NCI-H748 (cell line): ENCODE measurements at regions not wholly inside any gene's neighbourhood (a gene's known extent, or its start where the extent isn't known, plus 50 kb on each side); places are given as distances from the start of the nearest gene placed in this dataset.
A peak's percentile ranks its signal among the peaks of the same experiment; 100 is the strongest.

ENCODE experiments used
- DNase-seq: peaks from one replicate; lab custom pipeline; 2025; ENCODE audit not compliant: unreplicated experiment; lab: John Stamatoyannopoulos, UW

DNA sequence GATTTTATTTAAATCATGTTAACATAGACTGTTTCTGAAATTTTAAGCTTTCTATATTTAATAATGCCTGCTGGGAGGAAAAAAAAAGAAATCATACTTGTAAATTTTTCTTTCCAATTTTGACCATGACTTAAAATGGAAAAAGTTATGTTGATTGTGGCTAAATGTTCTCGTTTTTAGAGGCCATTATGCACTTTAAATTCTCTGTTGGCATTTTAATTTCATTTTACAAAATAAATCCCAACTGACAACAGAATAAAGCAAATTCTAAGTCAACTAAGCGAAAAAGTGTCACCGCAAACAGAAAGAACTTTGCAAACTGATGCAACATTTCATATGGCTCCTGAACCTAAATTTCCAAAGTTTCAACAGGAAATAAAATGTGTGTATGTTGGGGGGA lies 74.8 kb upstream of the G2E3 start:
- no peak for DNase-seq

DNA sequence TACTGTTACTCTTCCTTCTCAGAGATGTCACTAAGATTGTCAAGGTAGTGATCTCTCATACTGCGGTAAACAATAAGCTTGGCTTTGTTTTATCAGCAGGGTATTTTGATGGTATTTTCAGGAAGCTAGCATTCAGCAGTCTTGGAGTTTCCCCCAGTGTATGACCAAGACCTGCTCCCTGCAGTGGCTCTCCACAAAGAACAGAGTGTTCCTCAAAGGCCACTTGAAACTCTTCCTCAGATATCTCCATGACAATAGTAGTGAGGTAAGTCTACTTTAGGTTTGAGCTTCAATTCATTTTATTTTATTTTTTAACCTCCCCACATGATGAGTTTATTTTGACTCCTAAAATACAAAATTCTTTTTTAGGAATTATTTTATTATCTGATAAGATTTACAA lies 74.0 kb upstream of the G2E3 start:
- DNase-seq = no peak

DNA sequence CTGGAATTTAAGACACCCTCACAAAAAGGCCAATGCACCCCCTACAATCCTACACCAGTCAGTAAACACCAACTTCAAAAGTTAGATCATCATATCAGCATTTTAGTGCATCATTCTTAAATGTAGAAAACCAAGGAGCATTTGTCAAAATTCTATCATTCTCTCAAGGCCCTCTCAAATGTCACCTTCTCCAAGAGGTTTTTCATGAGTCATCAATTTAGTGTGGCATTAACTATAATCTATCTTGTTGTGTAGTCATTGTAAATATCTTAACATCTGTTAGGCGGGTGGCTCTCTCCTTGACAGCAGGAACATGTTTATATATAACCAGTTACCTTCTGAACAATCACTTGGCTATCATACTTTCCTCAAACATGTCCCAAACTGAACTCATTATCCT lies 62.1 kb upstream of the G2E3 start:
- no peak for DNase-seq

DNA sequence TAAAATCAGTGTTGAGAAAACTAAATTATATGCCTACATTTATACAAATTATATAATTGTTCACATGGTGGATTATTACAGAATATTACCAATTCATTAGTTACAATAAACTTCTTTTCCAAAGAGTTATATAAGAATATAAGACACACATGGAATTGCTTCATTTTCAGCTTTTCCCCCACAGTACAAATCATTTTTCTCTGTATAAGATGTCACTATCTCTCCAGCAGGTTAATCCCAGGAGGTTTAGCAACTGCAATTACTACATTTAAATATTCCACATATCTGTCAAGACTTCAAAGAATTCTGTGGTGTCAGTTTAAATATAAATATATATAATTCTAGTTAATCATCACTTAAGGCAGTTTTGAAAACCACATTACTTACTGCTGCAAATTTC lies 59.6 kb upstream of the G2E3 start:
- no peak for DNase-seq

DNA sequence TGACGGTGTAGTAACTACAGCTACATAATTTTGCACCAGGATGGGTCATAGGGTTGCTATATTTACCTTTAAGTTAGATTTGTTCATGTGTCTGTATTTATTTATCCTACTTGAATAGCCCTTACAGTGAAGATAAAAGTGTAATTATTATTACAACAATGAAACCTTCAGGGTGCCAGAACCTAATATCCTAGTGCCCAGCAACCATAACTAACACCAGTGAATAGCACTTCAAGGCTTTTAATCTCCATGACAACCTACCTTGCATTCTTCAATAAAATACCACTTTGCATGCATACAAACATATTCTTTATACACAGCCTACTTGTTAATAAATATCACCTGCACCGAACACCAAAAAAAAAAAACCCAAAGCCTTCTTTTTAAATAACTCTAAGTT lies 58.7 kb upstream of the G2E3 start:
- DNase-seq = peak; percentile 98

DNA sequence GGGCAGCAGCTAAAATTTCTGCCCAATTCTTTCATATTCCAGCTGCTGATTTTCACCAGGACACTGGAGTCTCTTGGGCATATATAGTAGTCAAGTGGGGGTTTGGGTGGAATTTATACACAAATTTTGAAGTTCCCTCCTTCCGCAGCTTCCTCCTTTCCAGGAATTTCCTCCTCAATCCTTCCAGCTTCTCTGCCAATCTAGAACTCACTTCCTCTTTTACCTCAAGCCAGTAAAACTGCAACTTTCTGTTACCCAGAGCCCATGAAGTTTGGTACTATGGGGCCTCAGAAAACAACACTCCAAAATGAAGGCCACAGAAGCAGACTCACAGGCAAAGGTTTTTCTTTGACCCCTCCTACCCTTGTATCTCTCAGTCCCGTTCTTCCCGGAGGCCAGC lies 51.7 kb upstream of the G2E3 start:
- no peak for DNase-seq
